Caco-2 (cell line): ENCODE measurements at regions not wholly inside any gene's neighbourhood (a gene's known extent, or its start where the extent isn't known, plus 50 kb on each side); places are given as distances from the start of the nearest gene placed in this dataset.
"Not testable (repeated sequence)": the region's sequence is repeated elsewhere in the genome, so short reads cannot be mapped to it uniquely, and the experiment has no call there.

ENCODE experiments used
- BruUV-seq: library from RNA; stranded (reverse); fragments of 400-500 nt; replicated peaks from 2 replicates; lab custom pipeline; 2021; lab: Mats Ljungman, UMichigan
- CTCF ChIA-PET: fragments of 300-600 bp; sonication (Branson Sonifier 250); formaldehyde crosslinking; loops from one replicate; lab custom pipeline; 2022; ENCODE audit warnings: antibody characterized with exemption; lab: Charles Lee
- POLR2A ChIA-PET: fragments of 300-600 bp; sonication (Branson Sonifier 250); formaldehyde crosslinking; loops from one replicate; lab custom pipeline; 2022; ENCODE audit warnings: antibody characterized with exemption; lab: Charles Lee
- DNase-seq, 2 experiments: peaks; one replicate each; pipeline versions ENCODE4 v3.0.0 to v3.0.0-alpha.2; 2020 to 2022
- H3K27me3 ChIP-seq: replicated peaks from 2 replicates; pipeline ENCODE4 v1.6.0; 2011; ENCODE audit warnings: low read length; ENCODE audit not compliant: control insufficient read depth, insufficient read depth
- H3K36me3 ChIP-seq: 2 replicates; pipeline ENCODE4 v1.5.1; 2011; ENCODE audit warnings: low read length; ENCODE audit not compliant: control insufficient read depth, insufficient read depth
- H3K4me1 ChIP-seq: fragments of 250-450 bp; sonication (Bioruptor Pico); 2 replicates; pipeline ENCODE4 v1.5.1; 2020; ENCODE audit warnings: mild to moderate bottlenecking
- H3K4me3 ChIP-seq: 2 replicates; pipeline ENCODE4 v1.5.1; 2011; ENCODE audit warnings: low read depth, mild to moderate bottlenecking, control low read depth, low read length
- H3K9me3 ChIP-seq: fragments of 250-450 bp; sonication (Bioruptor Pico); 2 replicates; pipeline ENCODE4 v1.5.1; 2020; ENCODE audit warnings: mild to moderate bottlenecking, moderate library complexity
- H3K27ac Mint-ChIP-seq: one replicate; pipeline ENCODE4 v1.8.0; 2022; ENCODE audit warnings: mixed read lengths; ENCODE audit not compliant: unreplicated experiment
- H3K27me3 Mint-ChIP-seq: one replicate; pipeline ENCODE4 v1.8.0; 2022; ENCODE audit warnings: mixed read lengths; ENCODE audit not compliant: insufficient read depth, unreplicated experiment
- H3K36me3 Mint-ChIP-seq: one replicate; pipeline ENCODE4 v1.8.0; 2022; ENCODE audit warnings: mild to moderate bottlenecking, mixed read lengths; ENCODE audit not compliant: insufficient read depth, unreplicated experiment
- H3K4me1 Mint-ChIP-seq: one replicate; pipeline ENCODE4 v1.8.0; 2022; ENCODE audit warnings: low read depth, mixed read lengths; ENCODE audit not compliant: unreplicated experiment
- H3K4me3 Mint-ChIP-seq: one replicate; pipeline ENCODE4 v1.8.0; 2022; ENCODE audit warnings: mild to moderate bottlenecking, moderate library complexity, mixed read lengths; ENCODE audit not compliant: unreplicated experiment
- H3K9me3 Mint-ChIP-seq: one replicate; pipeline ENCODE4 v1.8.0; 2022; ENCODE audit warnings: mixed read lengths; ENCODE audit not compliant: unreplicated experiment
- intact Hi-C: fragments of 100-400 bp; cut with micrococcal nuclease; formaldehyde crosslinking; loops from one replicate; pipeline ENCODE4 v1.10.0; 2022; ENCODE audit not compliant: unreplicated experiment
- TF ChIP-seq, protein P1 (sequence below), 2 experiments: fragments of 200-600 bp in 1 of 2; IDR thresholded peaks; 1 replicate in 1 of 2; 2 replicates in 1 of 2; pipeline versions ENCODE4 v1.5.1 to v1.8.0; 2011 to 2022; ENCODE audit warnings: antibody characterized with exemption in 1 of 2, control low read depth in 1 of 2, inconsistent platforms in 1 of 2, low read depth in 1 of 2, low read length in 1 of 2, mild to moderate bottlenecking in 1 of 2, moderate library complexity in 1 of 2; ENCODE audit not compliant: insufficient read depth in 1 of 2, severe bottlenecking in 1 of 2, unreplicated experiment in 1 of 2

DNA sequence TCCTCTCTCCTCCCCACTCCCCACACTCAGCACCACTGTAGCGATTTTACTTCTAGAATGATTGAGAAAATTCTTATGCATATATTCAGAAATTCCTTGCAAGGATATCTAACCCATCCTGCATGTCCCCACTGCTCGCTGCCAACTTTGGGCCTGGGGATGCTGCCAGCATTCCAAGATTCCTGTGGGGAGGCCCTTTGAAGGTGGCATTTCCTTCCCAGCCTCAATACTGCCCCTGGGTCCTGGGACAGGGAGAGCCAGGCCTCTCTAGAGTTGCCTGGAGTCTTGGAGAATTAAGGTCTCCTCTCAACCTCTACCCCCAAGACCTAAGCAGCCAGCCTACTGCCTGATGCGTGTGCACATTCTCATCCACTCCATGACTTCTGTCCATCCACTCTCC is 303.5 kb downstream of the NEBL start:
- no TSS peak for BruUV-seq
- H3K36me3 ChIP-seq, result no peaks in the 10 kb centered on the region
- CTCF ChIA-PET, result no interaction called here
- H3K27me3 ChIP-seq, result 0 out of 2 replicates have a peak, but pooled peaks cover 2% of the 10 kb centered on the region
- intact Hi-C loops, result no loop called here
- Mint-ChIP-seq H3K27ac (no peak overlapping the region), H3K9me3 (no peaks in the 10 kb centered on the region), H3K36me3 (no peaks in the 10 kb centered on the region), H3K4me1 (no peaks in the 10 kb centered on the region), H3K4me3 (no peak overlapping the region), H3K27me3 (peaks cover 6% of the 10 kb centered on the region)
- DNase-seq, result no peak
- no peaks in the 10 kb centered on the region for H3K4me1 ChIP-seq
- POLR2A ChIA-PET, result no interaction called here
- H3K4me3 ChIP-seq, result no peak overlapping the region
- H3K9me3 ChIP-seq, result no peaks in the 10 kb centered on the region
- TF ChIP-seq, protein P1, sequence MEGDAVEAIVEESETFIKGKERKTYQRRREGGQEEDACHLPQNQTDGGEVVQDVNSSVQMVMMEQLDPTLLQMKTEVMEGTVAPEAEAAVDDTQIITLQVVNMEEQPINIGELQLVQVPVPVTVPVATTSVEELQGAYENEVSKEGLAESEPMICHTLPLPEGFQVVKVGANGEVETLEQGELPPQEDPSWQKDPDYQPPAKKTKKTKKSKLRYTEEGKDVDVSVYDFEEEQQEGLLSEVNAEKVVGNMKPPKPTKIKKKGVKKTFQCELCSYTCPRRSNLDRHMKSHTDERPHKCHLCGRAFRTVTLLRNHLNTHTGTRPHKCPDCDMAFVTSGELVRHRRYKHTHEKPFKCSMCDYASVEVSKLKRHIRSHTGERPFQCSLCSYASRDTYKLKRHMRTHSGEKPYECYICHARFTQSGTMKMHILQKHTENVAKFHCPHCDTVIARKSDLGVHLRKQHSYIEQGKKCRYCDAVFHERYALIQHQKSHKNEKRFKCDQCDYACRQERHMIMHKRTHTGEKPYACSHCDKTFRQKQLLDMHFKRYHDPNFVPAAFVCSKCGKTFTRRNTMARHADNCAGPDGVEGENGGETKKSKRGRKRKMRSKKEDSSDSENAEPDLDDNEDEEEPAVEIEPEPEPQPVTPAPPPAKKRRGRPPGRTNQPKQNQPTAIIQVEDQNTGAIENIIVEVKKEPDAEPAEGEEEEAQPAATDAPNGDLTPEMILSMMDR (IDR thresholded peaks at IDR 0.05; ENCODE audit: insufficient read depth in 1 of 2, low read depth in 1 of 2, low read length in 1 of 2, severe bottlenecking in 1 of 2, unreplicated experiment in 1 of 2), result no peak

DNA sequence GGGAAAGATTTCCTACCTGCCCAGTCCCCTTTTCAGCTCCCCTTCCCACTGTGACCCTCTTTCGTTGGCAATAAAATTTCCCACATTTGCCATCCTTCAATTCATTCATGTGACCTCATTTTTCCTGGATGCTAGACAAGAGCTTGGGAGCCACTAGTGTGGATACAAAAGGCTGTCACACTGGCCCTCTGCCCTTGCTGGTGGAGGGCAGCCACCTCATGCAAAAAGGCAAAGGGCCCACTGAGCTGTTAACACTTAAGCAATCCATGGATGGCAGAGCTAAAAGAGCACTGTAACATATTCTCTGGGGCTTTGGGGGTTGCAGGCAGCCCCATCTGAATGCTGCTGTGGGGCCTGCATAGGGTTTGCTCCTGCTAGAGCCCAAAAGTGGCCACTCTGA is 315.1 kb downstream of the NEBL start:
- Mint-ChIP-seq H3K4me3 (no peak overlapping the region), H3K27ac (no peak overlapping the region), H3K9me3 (peaks cover 22% of the 10 kb centered on the region), H3K4me1 (no peaks in the 10 kb centered on the region), H3K27me3 (no peaks in the 10 kb centered on the region), H3K36me3 (peaks cover 4% of the 10 kb centered on the region)
- TF ChIP-seq, protein P1 (IDR thresholded peaks at IDR 0.05; ENCODE audit: insufficient read depth in 1 of 2, low read depth in 1 of 2, low read length in 1 of 2, severe bottlenecking in 1 of 2, unreplicated experiment in 1 of 2), result no peak
- Histone ChIP-seq H3K4me1 (no peaks in the 10 kb centered on the region), H3K9me3 (peaks cover 6% of the 10 kb centered on the region; the same call in 1 of the 2 replicates), H3K4me3 (no peak overlapping the region), H3K36me3 (no peaks in the 10 kb centered on the region), H3K27me3 (no peaks in the 10 kb centered on the region)
- intact Hi-C loops, result no loop called here
- no TSS peak for BruUV-seq
- no peak for DNase-seq
- ChIA-PET POLR2A (no interaction called here), CTCF (no interaction called here)

DNA sequence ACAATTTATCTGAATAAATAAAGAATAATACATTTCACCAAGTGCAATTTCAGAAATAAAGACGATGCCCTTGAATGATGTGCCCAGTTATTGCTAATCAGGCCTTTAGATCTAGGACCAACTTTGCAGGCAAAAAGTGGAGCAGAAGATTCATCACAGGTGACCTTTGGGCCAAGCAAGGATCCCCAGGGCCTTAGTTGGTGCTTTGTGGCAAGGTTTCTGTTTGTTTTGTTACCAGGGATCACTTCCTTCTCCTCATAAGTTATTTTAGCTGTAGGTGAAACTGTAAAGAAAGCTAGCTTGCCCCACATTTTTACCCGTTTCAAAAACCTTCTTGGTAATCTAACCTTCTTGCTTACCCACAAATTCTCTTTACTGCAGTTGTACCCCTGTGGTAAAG is 323.2 kb downstream of the NEBL start:
- TF ChIP-seq, protein P1 (IDR thresholded peaks at IDR 0.05; ENCODE audit: insufficient read depth in 1 of 2, low read depth in 1 of 2, low read length in 1 of 2, severe bottlenecking in 1 of 2, unreplicated experiment in 1 of 2), result no peak
- Histone ChIP-seq H3K27me3 (no peaks in the 10 kb centered on the region), H3K36me3 (no peaks in the 10 kb centered on the region), H3K4me1 (no peaks in the 10 kb centered on the region), H3K9me3 (no peaks in the 10 kb centered on the region), H3K4me3 (no peak overlapping the region)
- POLR2A ChIA-PET, result no interaction called here
- BruUV-seq, result no TSS peak
- Mint-ChIP-seq H3K27me3 (no peaks in the 10 kb centered on the region), H3K4me3 (no peak overlapping the region), H3K4me1 (no peaks in the 10 kb centered on the region), H3K27ac (no peak overlapping the region), H3K9me3 (no peaks in the 10 kb centered on the region), H3K36me3 (peaks cover 4% of the 10 kb centered on the region)
- DNase-seq, result no peak
- CTCF ChIA-PET, result no interaction called here
- intact Hi-C loops, result no loop called here

DNA sequence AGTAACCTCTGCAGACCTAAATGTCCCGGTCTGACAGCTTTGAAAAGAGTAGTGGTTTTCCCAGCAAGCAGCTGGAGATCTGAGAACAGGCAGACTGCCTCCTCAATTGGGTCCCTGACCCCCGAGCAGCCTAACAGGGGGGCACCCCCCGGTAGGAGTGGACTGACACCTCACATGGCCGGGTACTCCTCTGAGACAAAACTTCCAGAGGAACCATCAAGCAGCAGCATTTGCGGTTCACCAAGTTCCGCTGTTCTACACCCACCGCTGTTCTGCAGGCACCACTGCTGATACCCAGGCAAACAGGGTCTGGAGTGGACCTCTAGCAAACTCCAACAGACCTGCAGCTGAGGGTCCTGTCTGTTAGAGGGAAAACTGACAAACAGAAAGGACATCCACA is 341.1 kb downstream of the NEBL start:
- H3K4me1 ChIP-seq, H3K27me3 ChIP-seq, BruUV-seq, H3K4me3 Mint-ChIP-seq, H3K4me3 ChIP-seq, H3K4me1 Mint-ChIP-seq, H3K9me3 ChIP-seq, H3K9me3 Mint-ChIP-seq, H3K27ac Mint-ChIP-seq, H3K36me3 ChIP-seq, DNase-seq, POLR2A ChIA-PET, H3K36me3 Mint-ChIP-seq, intact Hi-C loops, H3K27me3 Mint-ChIP-seq: not testable (repeated sequence)
- CTCF ChIA-PET, result interaction anchor here (0.6 kb wide), 1 partner anchor 738 kb away, joined by 3 read pairs; no protein-coding TSS in a partner anchor
